Lower lobe of right lung (tissue), 2 donors: ENCODE measurements at regions not wholly inside any gene's neighbourhood (a gene's known extent, or its start where the extent isn't known, plus 50 kb on each side); places are given as distances from the start of the nearest gene placed in this dataset.

Experiments
- ATAC-seq, 2 donors: fragments of 200-7000 bp; cut with Tn5 transposase; one replicate each; pipeline ENCODE4 v1.9.1; 2020 to 2022; ENCODE audit warnings: mild to moderate bottlenecking in 2 of 2, moderate library complexity in 2 of 2
- DNase-seq: peaks from one replicate; pipeline ENCODE4 v3.0.0-alpha.2; 2020
- H3K27ac ChIP-seq: fragments of 200-600 bp; one replicate; pipeline ENCODE4 v1.8.0; 2022
- H3K27me3 ChIP-seq: fragments of 200-600 bp; one replicate; pipeline ENCODE4 v1.8.0; 2022; ENCODE audit warnings: low read depth
- H3K36me3 ChIP-seq: fragments of 200-600 bp; one replicate; pipeline ENCODE4 v1.8.0; 2022; ENCODE audit warnings: mild to moderate bottlenecking
- H3K4me1 ChIP-seq: fragments of 200-600 bp; one replicate; pipeline ENCODE4 v1.8.0; 2022
- H3K4me3 ChIP-seq: fragments of 200-600 bp; one replicate; pipeline ENCODE4 v1.8.0; 2022; ENCODE audit warnings: mild to moderate bottlenecking
- H3K9me3 ChIP-seq: fragments of 200-600 bp; one replicate; pipeline ENCODE4 v1.8.0; 2022
- CTCF ChIP-seq: fragments of 200-600 bp; IDR thresholded peaks from one replicate; pipeline ENCODE4 v1.8.0; 2022; ENCODE audit warnings: antibody characterized with exemption, mild to moderate bottlenecking
- intact Hi-C: fragments of 100-400 bp; cut with DNase I; formaldehyde crosslinking; loops from one replicate; pipeline ENCODE4 v1.11.0; 2022
- donor health status: DM: no; HTN: yes; CAD: no; lungs with severe emphysema.

GRCh38 chr11:101726988-101727387 is 143.2 kb upstream of the TRPC6 start:
- Histone ChIP-seq H3K4me1 (no peaks in the 10 kb centered on the region), H3K36me3 (no peaks in the 10 kb centered on the region), H3K27me3 (no peaks in the 10 kb centered on the region), H3K9me3 (no peaks in the 10 kb centered on the region), H3K27ac (no peak overlapping the region), H3K4me3 (no peak overlapping the region)
- ATAC-seq, result no peak
- DNase-seq, result no peak
- intact Hi-C loops, result no loop called here
- no peak for TF ChIP-seq CTCF

- Histone ChIP-seq H3K27ac (no peak overlapping the region), H3K27me3 (no peaks in the 10 kb centered on the region), H3K36me3 (no peaks in the 10 kb centered on the region), H3K9me3 (no peaks in the 10 kb centered on the region), H3K4me1 (no peaks in the 10 kb centered on the region), H3K4me3 (no peak overlapping the region)
- ATAC-seq, result no peak
- intact Hi-C loops, result no loop called here
- no peak for TF ChIP-seq CTCF
- no peak for DNase-seq
Observed at GRCh38 chr11:101723371-101723770, 139.6 kb upstream of the TRPC6 start.

- H3K36me3 ChIP-seq, result no peaks in the 10 kb centered on the region
- no peak for DNase-seq
- H3K4me3 ChIP-seq, result no peak overlapping the region
- no peak overlapping the region for H3K27ac ChIP-seq
- no peaks in the 10 kb centered on the region for H3K4me1 ChIP-seq
- intact Hi-C loops, result no loop called here
- ATAC-seq, result peak in 1 of 2 donors; percentile 59
- TF ChIP-seq CTCF, result no peak
- H3K27me3 ChIP-seq, result no peaks in the 10 kb centered on the region
- no peaks in the 10 kb centered on the region for H3K9me3 ChIP-seq
Observed at GRCh38 chr11:101721270-101721669, 137.5 kb upstream of the TRPC6 start.

GRCh38 chr11:101718402-101718801 is 134.6 kb upstream of the TRPC6 start:
- no peak for TF ChIP-seq CTCF
- H3K36me3 ChIP-seq, result no peaks in the 10 kb centered on the region
- DNase-seq (no peak), ATAC-seq (no peak)
- no peak overlapping the region for H3K27ac ChIP-seq
- H3K9me3 ChIP-seq, result no peaks in the 10 kb centered on the region
- no peaks in the 10 kb centered on the region for H3K4me1 ChIP-seq
- no peak overlapping the region for H3K4me3 ChIP-seq
- intact Hi-C loops, result no loop called here
- no peaks in the 10 kb centered on the region for H3K27me3 ChIP-seq

GRCh38 chr11:101717619-101718018 is 133.8 kb upstream of the TRPC6 start:
- no peak for TF ChIP-seq CTCF
- H3K27ac ChIP-seq, result no peak overlapping the region
- DNase-seq, result no peak
- H3K27me3 ChIP-seq, result no peaks in the 10 kb centered on the region
- intact Hi-C loops, result no loop called here
- no peak for ATAC-seq
- no peaks in the 10 kb centered on the region for H3K36me3 ChIP-seq
- H3K4me1 ChIP-seq, result no peaks in the 10 kb centered on the region
- H3K9me3 ChIP-seq, result no peaks in the 10 kb centered on the region
- H3K4me3 ChIP-seq, result no peak overlapping the region

- ATAC-seq (no peak), DNase-seq (no peak)
- Histone ChIP-seq H3K36me3 (no peaks in the 10 kb centered on the region), H3K27me3 (no peaks in the 10 kb centered on the region), H3K27ac (no peak overlapping the region), H3K4me1 (no peaks in the 10 kb centered on the region), H3K4me3 (no peak overlapping the region), H3K9me3 (no peaks in the 10 kb centered on the region)
- intact Hi-C loops, result no loop called here
- no peak for TF ChIP-seq CTCF
Observed at GRCh38 chr11:101715281-101715680, 131.5 kb upstream of the TRPC6 start.
